ENCODE measurements at regions not wholly inside any gene's neighbourhood (a gene's known extent, or its start where the extent isn't known, plus 50 kb on each side); places are given as distances from the start of the nearest gene placed in this dataset.

DNA sequence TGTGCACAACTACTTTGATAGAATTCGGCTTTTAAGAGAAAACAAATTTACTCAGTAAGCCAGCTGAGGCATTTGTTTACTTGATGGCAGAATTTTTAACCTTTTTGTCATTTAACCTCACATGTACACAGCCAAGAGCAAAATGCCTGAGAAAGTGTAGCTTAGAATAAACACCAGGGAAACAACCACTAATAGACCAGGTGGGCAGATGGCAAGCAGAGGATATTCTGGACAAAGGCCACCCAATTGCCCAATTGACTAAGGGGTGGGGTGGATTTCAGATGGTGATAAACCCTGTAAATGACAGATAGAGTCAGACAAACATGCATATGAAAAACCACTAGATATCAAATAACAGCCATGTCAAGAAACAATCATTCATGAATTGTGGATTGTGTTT is 190.7 kb upstream of the FBXL4 start:
- no peak for DNase-seq (ENCODE audit: low spot score)

DNA sequence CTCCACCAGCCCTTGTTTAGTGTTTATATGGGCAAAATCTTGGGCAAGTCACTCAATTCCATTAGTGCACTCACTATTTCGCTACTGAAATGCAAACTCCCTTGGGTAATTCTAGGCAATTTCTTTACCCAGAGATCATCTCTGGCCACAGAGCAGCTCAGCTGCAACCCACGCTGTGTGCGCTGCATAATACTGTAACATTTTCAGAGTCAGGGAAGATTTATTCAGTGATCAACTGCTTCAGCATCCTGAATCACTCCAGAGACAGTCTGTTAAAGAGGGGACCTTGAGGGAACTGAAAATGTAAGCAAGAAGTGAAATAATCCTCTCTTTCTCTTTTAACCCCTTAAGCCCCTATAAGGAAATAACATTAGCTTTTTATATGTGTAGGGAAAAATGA is 189.6 kb upstream of the FBXL4 start:
- no peak for DNase-seq (ENCODE audit: low spot score)

DNA sequence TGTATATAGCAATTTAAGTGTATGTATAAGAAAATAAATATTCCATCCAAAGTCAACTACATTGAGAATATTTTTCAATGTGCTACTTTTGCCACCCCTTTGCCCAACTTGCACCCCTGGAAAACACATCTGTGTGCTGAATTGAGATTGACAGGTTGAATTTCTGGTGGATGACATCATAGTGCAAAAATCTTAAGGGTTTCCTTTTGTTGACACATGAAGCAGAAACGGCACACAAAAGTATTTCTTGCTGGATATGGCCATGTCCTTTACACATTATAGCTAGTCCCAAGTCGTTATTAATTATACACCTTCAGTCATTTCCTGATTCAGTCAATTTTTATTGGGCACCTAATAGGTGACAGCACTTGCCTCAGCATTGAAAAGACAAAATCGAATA is 188.7 kb upstream of the FBXL4 start:
- no peak for DNase-seq (ENCODE audit: low spot score)

DNA sequence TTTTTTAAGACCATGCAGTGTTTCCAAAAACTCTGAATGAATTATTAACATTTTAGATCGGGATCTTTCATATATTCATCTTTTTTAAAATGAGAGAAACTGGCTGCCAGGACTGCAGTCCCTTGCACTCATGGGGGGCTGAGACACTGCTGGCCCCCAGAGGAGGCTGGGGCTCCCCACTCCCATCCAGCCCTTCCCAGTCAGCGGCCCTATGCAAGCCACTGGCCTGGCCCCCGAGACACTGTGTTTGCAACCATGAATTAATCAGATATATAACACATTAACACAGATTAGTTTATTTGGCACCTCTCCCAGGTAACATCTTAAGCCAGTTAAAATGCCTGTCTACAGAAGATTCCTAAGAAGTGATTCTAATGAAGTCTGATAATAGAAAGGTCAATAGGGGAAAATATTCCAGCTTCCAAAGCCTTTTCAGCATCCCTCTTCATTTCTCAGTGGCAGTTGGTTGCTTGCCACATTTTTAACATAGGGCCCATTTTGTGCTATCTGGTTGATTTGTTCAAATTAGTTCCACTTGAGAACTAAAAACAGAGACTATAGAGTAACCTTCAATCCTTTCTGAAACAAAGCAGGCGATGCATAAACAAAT is 184.4 kb upstream of the FBXL4 start:
- no peak for DNase-seq (ENCODE audit: low spot score)

DNA sequence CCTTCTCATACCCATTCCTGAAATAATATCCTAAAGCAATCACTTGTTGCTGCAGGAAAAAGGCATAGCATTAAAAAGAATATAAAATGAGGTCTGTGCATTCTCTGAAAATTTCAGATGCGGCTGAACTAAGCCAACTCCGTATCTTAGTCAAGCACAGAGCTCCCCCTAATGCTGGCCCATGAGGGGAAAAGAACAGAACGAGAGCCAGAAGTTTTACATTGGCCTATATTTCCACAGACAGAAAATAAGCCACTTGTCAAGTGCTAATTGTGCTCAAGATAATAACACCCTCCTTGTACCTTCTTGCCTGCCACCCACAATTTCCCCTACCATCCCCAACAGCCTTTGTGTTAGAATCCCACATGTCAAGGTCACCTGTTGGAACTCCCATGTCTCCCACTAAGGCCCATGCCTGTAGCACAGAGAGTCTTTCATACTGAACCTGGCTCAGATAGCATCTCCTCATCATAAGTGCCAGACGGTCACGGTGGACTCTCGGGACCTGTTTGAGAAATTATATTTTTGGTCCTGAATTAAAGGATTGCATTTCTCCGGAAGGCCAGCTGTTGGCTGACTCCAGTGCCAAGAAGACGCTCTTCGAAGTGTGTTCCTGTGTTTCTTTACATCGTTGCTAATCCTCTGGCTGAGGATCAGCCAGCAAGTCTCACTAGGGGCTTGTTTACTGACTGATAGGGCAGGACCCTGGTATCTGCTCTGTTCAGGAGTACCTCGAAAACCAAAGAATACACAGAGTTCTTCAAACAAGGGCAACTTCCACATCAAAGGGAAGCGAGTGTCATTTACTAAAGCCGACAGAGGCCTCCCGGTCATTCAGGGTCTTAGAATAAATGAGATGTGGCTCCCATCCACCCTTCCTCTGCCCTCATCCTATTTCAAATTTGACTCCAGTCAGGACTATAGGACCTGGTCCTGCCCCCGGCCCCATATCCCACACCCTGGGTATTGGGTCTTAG is 183.4 kb upstream of the FBXL4 start:
- no peak for DNase-seq (ENCODE audit: low spot score)

DNA sequence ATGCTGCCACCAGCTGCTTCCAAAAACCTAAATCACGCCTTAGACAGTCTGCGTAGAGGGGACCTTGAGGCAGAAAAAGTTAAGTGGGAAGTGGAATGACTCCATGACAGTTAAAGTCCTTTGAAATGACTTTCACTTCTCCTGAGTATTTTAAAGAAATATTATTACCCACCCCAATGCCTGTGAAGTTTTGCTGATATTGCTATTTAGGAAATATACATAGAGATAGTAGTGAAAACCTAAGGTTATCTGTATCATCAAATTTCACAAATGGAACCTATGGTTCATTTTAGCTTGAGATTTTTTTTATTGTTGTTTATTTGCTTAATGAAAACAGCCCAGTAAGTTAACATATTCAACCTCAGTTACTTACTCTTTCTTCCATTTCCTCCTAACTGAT is 182.1 kb upstream of the FBXL4 start:
- no peak for DNase-seq (ENCODE audit: low spot score)

DNA sequence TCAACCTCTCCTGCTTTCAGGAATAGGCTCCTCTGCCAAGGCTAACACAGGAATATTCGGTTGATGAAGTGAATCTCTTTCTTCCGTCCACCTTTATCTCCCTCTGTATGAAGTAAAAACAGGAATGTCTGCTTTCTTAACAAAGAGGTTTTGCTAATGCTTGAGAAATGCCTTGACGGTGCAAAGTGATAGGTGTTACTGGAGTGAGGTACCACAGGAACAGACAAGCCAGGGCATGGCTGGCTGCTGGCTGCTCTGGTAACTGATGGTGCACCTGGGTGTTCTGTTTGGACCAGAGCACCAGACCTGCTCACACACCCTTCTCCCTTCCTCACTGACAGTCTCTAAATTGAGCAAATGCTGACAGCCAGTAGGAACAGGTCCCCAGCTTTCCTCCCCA is 174.0 kb upstream of the FBXL4 start:
- DNase-seq (ENCODE audit: low spot score), result no peak

DNA sequence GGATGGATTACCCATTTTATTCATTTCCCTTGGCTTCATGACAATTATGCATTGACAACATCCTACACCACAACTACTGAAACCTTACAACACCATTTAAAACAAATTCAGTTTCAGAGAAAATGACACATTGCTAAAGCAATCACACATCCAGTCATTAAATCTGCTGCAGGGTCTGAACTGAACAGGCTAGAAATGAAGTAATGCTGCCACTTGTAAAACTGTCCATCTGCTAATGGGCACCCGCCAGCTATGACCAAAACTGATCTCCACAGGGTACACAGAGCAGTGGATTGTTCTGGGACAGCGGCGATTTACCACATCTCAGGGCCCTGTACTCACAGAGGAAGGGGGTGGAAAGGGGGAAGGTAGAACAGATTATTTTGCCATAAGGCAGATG is 172.9 kb upstream of the FBXL4 start:
- no peak for DNase-seq (ENCODE audit: low spot score)

DNA sequence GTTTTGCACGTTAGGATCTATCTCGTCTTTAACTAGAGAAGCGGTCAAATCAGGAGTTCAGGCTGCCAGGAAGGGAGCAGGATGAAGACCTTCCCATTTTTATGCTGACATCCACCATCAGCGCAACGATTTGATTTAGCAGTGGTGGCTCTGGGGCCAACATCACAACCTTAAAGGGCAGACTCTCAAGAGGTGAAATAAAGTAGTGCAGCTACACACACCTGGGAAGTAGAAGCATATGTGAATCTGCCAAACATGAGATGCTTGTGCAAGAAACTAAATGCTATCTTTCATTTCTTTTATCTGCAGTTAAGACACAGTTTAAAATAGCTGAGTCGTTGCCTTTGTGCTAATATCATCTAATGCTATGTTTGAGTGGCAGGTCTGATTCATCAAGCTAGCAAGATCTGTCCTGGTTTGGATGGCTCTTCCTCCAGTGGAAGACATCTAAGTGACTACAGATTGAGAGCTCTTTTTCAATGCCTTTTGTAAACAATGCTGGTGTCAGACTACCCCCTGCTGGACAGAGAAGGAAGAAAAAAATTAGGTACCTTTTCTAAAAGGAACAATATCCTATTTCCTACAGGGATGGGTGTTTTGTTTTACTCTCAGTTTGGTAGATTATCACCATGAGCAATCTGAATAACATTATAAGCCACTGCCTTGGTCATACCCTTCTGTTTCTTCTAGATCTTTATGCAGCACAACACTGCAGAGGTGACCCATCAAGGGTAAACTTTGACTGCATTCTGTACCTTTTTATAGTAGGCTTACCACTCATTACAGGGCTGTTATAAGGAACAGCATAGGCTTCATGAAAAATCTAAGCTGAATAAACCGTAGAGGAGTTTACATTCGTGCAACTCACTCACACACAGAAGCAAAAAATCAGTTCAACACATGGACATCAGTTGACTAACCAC is 171.6 kb upstream of the FBXL4 start:
- peak; percentile 48 for DNase-seq (ENCODE audit: low spot score)

DNA sequence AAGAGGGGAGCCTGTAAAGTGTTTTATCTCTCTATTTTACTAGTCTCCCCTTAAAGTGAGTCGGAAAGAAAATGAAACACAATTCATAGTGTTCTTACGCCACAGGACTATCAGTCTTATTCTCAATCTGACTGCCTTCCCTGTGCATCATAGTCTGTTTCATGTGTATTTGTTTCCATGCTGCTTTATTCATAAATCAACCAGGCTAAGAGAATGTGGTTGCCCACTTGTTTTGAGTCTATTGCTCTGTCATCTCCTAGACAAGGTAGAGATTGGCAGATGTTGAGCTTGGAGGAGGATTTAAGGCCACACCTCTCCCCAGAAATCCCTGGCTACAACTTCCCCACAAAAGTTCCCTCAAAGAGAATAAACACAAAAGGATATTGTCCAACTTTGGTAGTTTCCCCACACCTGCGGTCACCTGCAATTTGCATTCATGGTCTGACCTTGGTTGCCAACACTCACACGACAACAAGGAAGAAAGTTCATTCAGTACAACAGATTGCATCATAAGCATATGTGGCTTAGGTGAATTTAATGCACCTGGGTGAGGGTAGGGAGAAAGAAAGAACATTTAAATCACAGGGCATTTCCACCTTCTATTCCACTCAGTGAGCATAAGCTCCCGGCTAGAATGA is 167.1 kb upstream of the FBXL4 start:
- DNase-seq (ENCODE audit: low spot score), result no peak

DNA sequence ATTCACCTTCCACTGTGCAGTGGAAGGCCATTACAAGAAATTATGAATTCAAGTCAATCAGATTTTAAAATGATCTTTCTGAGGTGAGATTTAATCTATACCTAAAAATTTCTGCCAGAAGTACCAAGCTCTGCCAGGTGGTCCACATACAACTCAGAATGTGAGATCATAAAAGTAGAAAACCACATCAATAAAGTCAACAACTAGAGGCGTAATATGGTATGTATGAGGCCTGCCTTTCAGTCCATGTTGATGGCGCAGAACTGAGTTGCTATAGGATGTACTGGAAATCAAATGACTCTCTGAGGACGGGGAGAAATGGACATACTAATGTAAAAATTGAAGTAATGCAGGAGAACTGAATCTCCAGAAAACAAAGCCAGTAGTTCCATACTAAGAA is 163.8 kb upstream of the FBXL4 start:
- no peak for DNase-seq (ENCODE audit: low spot score)

DNA sequence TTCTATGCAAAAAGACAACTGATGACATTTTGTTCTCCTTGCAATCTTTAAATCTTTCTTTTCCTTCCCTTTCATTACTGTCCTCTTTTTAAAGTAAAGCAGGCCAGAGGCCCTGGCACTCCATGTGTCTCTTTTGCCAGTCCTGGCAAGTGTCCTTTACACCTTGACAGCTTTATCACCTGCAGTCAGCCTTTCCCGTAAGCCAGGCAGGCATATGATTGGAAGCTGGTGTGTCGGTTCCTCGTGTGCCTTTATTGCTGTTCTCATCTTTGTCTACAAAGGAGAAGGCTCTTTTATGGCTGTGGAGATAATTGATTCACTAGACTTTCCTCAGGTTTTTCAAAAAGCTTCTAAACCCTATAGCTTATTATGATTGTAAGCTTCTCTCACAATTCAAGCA is 162.3 kb upstream of the FBXL4 start:
- DNase-seq (ENCODE audit: low spot score), result no peak

DNA sequence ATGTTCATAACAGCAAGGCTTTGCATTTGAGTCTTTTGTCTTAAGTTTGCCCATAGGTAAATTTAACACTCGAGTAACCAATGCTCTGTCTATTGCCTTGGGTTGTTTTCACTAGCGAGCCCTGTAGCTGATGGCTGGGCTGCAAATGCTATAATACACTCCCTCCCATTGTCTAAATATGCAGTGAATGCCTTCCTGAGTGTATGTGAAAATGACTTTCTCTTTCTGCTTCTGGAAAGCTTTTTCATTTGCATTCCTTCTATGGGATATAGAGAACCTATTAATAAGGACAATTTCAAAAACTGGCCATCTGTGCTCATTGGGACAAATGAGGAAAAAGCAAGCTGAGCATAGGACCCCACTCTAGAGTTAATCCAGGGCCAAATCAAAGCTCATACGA is 156.5 kb upstream of the FBXL4 start:
- no peak for DNase-seq (ENCODE audit: low spot score)

DNA sequence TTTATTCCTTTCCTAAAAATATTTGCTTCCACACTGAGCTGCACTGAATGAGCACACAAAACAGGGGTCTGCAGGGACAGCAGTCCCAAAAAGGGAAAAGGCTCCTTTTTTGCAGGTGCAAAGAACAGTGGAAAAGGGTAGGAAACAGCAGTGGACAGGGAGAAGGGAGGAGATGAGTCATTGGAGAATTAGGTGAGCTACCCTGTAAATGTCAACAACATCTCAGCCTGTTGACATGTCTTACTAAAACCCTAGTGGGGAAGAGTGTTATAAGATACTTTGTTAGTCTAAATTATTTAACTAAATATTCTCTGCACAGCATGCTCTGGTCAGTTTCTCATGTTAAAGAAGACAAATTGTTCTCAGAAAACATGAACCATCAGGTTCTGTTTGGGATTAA is 151.5 kb upstream of the FBXL4 start:
- DNase-seq (ENCODE audit: low spot score), result no peak

DNA sequence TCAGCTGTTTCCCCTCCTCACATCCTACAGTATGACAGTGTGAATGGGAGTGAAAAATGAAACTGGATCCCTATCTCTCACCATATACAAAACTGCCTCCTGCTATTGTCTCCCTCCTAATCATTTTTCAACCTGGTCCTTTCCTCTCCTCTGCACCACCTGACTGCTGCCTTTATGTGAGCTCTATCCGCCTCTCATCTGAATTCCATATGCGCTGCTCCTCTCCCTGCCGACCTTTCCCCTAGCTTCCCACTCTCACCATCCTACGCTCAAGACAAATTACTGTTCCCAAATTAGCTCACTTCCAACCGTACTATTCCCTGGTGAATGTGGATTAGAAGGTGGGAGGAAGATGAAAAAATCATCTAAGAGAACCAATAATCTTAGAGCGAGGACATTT is 148.4 kb upstream of the FBXL4 start:
- DNase-seq (ENCODE audit: low spot score), result no peak

DNA sequence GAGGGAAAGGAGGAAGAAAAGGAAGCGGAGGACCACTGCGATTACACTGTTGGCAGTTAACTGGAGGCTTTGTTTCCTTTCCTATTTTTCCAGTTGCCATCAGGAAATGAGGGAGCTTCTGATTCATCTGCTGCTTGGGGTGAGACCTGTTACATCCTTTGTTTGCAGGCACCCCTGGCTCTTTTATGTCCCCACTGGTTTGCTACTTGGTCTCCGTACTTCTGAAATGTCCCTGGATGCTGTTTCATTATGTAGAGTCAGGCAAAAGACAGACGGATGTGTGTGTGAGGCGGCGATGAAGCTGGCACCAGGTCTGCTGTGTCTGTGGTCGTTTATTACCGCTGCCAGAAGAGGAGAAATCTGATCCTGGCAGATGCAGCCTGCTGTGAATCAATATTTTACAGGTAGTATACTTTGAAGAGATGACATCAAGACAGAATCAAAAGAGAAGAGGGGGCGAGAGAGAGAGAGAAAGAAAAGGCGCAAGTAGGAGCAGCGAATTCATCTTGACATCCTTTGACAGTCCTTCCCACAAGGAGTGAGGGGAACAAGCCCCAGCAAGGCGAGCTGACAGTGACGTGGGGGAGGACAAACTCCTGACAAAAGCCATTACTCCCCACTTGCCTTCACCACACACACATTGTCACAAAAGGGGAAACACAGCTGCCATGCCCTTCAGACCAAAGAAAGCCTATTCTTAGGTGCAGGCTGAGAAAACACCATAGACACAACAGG is 145.9 kb upstream of the FBXL4 start:
- no peak for DNase-seq (ENCODE audit: low spot score)

DNA sequence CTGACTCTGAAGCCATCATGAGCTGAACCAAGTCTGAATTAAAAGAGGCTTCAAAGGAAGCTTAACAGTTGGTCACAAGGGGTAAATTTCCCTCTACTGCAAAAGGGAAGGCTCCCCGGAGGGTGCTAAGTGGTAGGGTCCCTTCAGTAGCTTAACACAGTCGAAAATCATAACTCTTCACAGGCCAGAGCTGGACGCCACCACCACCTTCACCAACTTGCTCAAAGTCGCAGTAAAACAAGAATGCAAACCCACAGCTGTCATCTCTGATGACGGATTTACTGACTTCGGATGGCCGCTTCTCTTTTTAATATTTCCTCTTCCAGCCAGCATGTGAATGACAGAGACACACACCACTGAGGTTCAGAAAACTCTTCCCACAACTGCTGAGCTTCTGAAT is 144.7 kb upstream of the FBXL4 start:
- DNase-seq (ENCODE audit: low spot score), result no peak

DNA sequence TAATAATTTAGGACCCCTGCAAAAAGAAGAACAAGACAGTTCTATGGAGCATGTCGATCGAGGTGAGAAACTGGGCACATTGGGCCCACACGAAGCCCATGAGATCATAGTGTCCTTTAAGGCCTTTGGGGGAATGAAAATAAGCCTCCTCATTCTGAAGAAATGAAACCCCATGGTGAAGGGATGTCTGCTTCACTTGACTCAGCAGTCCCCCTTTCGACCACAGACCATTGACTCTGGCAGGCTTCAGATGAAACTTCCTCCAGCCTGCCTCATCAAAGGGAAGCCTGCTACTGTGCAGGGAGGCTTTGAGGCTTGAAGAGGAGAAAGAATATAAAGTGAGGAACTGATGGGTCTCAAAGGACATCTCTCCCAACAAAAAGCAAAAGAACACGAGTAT is 144.2 kb upstream of the FBXL4 start:
- DNase-seq (ENCODE audit: low spot score), result no peak

DNA sequence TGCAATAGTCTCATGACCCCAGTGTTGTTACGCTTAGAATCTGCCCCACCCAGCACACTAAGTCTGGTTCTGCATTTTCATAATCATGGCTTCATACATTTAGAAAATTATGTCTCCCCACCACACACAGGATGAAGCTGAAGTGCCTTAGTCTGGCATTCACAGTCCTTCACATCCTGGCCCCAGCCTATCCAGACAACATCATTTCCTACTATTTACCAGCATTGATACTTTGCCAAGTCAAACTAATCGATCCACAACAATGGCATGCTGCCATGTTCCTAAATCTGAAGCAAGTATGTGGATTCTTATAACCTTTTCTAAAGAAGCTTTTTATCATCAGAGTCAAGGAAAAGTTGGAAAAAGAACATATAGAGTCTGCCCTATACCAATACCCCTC is 132.4 kb upstream of the FBXL4 start:
- no peak for DNase-seq (ENCODE audit: low spot score)

DNA sequence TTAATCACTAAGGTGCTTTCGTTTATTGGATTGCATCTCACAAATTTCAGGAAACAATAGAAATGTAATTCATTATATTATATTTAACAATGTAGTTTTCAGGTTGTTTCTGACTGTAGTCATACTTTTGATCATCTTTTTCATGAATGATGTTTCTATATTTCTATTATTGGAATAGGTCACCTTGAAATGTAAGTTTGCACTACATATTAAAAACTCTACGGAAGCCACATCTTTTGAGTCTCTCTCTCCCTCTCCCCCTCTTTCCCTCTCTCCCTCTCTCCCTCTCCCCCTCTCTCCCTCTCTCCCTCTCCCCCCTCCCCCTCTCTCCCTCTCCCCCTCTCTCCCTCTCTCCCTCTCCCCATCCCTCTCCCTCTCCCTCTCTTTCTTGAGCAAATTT is 131.3 kb upstream of the FBXL4 start:
- DNase-seq (ENCODE audit: low spot score), result no peak

DNA sequence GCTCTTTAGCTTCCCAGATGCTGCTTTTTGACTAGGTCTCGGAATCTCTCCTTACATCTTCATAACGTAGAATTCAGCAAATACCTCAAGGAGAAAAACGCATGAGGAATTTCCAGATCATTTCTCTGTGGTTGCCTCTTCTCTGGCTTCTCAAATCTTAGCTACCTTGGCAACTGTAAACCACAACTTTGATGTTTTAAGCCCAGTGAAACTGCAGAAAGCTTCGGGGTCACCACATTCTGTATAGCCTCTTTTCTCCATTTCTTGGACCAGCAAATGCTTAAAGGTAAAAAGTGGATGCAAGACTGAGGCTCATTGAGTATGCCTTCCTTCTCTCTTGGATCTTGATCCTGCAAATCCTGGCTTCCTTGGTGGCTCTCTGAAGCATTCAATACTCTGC is 125.5 kb upstream of the FBXL4 start:
- DNase-seq (ENCODE audit: low spot score), result no peak

DNA sequence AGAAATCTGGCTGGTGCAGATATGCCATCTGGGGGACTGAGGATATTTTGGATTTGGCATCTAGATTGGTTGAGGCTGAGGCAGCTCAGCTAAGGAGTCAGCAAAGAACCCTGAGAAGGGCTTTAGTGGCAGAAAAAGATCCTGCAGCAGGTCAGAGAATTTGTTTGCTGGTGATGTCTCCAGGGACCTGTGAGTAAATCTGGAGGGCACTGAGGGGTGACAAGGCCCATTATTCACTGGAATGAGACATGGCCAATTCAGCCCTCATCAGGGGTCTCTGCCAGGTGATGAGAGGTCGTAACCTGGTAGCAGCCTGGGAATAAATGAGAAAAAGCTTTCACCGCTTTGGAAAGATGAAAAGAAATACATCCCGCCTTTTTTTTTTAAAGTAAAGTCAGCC is 118.3 kb upstream of the FBXL4 start:
- DNase-seq (ENCODE audit: low spot score), result no peak

All from hematopoietic multipotent progenitor cell treated with erythropoietin and hydrocortisone succinate and interleukin-3 and kit ligand, for 17 days (in vitro differentiated cells).